Neural progenitor cell (in vitro differentiated cells): ENCODE measurements at regions not wholly inside any gene's neighbourhood (a gene's known extent, or its start where the extent isn't known, plus 50 kb on each side); places are given as distances from the start of the nearest gene placed in this dataset.

Source experiments
- EZH2 ChIP-seq: fragments of 200-600 bp; sonication (generic); IDR thresholded peaks from 2 replicates; pipeline ENCODE4 v1.6.1; 2017; ENCODE audit warnings: antibody characterized with exemption, mild to moderate bottlenecking, moderate library complexity
- TF ChIP-seq, protein P1 (sequence below): fragments of 200-600 bp; sonication (generic); IDR thresholded peaks from 2 replicates; pipeline ENCODE4 v1.5.1; 2017; ENCODE audit warnings: antibody characterized with exemption, mild to moderate bottlenecking

DNA sequence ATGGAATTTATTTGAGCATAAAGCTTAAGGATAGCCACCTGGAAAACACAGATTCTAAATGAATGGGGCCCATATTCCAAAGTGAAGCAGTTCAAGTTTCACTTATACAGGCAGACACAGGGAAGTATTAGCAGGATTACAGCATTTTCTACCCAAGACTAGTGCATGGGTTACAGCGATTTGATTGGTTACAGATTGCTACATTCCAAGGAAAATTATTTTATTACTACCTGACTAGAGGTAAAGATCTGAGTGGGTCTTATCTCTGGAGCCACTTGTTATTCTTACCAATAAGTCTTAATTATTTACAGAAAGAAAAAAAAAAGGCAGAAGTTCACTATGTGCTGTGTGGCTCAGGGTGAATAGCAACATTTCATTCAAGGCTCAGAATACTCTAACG, 87.4 kb upstream of the ITGB1 start:
- TF ChIP-seq, protein P1, sequence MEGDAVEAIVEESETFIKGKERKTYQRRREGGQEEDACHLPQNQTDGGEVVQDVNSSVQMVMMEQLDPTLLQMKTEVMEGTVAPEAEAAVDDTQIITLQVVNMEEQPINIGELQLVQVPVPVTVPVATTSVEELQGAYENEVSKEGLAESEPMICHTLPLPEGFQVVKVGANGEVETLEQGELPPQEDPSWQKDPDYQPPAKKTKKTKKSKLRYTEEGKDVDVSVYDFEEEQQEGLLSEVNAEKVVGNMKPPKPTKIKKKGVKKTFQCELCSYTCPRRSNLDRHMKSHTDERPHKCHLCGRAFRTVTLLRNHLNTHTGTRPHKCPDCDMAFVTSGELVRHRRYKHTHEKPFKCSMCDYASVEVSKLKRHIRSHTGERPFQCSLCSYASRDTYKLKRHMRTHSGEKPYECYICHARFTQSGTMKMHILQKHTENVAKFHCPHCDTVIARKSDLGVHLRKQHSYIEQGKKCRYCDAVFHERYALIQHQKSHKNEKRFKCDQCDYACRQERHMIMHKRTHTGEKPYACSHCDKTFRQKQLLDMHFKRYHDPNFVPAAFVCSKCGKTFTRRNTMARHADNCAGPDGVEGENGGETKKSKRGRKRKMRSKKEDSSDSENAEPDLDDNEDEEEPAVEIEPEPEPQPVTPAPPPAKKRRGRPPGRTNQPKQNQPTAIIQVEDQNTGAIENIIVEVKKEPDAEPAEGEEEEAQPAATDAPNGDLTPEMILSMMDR, result no peak
- TF ChIP-seq EZH2, result no peak
